Panc1 (cell line): ENCODE measurements at regions not wholly inside any gene's neighbourhood (a gene's known extent, or its start where the extent isn't known, plus 50 kb on each side); places are given as distances from the start of the nearest gene placed in this dataset.

Experiments used
- CTCF ChIP-seq: fragments of 450-650 bp; IDR thresholded peaks from 2 replicates; pipeline ENCODE4 v1.5.1; 2017; ENCODE audit warnings: mild to moderate bottlenecking
- POLR2AphosphoS5 ChIP-seq: IDR thresholded peaks from 2 replicates; pipeline ENCODE4 v1.6.1; 2012; ENCODE audit warnings: mild to moderate bottlenecking, low read depth, low read length, moderate library complexity
- REST ChIP-seq, 2 experiments: IDR thresholded peaks; 2 replicates each; pipeline ENCODE4 v1.6.1; 2011 to 2012; ENCODE audit warnings: low read depth in 2 of 2, control low read depth in 1 of 2, low read length in 1 of 2, mild to moderate bottlenecking in 1 of 2, moderate library complexity in 1 of 2; ENCODE audit not compliant: insufficient read depth in 1 of 2
- SIN3A ChIP-seq: IDR thresholded peaks from 2 replicates; pipeline ENCODE4 v1.6.1; 2012; ENCODE audit warnings: low read depth, mild to moderate bottlenecking, low read length, moderate library complexity, borderline replicate concordance; ENCODE audit not compliant: insufficient read depth
- TCF7L2 ChIP-seq: IDR thresholded peaks from 2 replicates; pipeline ENCODE4 v1.6.1; 2011; ENCODE audit warnings: mild to moderate bottlenecking, low read depth, low read length, inconsistent platforms

- TF ChIP-seq CTCF (no peak), REST (IDR thresholded peaks at IDR 0.05; ENCODE audit: insufficient read depth in 1 of 2, low read depth in 2 of 2, low read length in 1 of 2) (no peak), SIN3A (no peak), POLR2AphosphoS5 (no peak), TCF7L2 (no peak)
Measured at GRCh38 chr2:183215917-183216316, 91.7 kb downstream of the NUP35 start.
